GM20000 (cell line): ENCODE measurements at regions not wholly inside any gene's neighbourhood (a gene's known extent, or its start where the extent isn't known, plus 50 kb on each side); places are given as distances from the start of the nearest gene placed in this dataset.

Source experiments
- DNase-seq: peaks from one replicate; pipeline ENCODE4 v3.0.0; 2012; ENCODE audit warnings: low spot score
- CTCF ChIP-seq: IDR thresholded peaks from 2 replicates; pipeline ENCODE4 v1.5.1; 2012; ENCODE audit warnings: mild to moderate bottlenecking, control low read depth; ENCODE audit errors: extremely low read depth, missing control alignments

- no peak for DNase-seq
- no peak for TF ChIP-seq CTCF
These were observed 318.6 kb downstream of the CSNK1G3 start for GRCh38 chr5:123830575-123830974.

GRCh38 chr5:123827811-123828210 is 315.8 kb downstream of the CSNK1G3 start:
- TF ChIP-seq CTCF = no peak
- no peak for DNase-seq

GRCh38 chr5:123819833-123820232 is 307.9 kb downstream of the CSNK1G3 start:
- no peak for DNase-seq
- TF ChIP-seq CTCF = no peak

- DNase-seq = no peak
- no peak for TF ChIP-seq CTCF
These were observed 307.4 kb downstream of the CSNK1G3 start for GRCh38 chr5:123819386-123819785.

GRCh38 chr5:123817267-123817666 is 305.3 kb downstream of the CSNK1G3 start:
- no peak for DNase-seq
- no peak for TF ChIP-seq CTCF

- no peak for TF ChIP-seq CTCF
These were observed 303.0 kb downstream of the CSNK1G3 start for GRCh38 chr5:123814801-123815470.

GRCh38 chr5:123813937-123814624 is 302.1 kb downstream of the CSNK1G3 start:
- no peak for TF ChIP-seq CTCF
- DNase-seq = peak; percentile 4

More at GRCh38 chr5:123814801-123815470, 303.0 kb downstream of the CSNK1G3 start:
- DNase-seq = no peak
